ENCODE measurements at regions not wholly inside any gene's neighbourhood (a gene's known extent, or its start where the extent isn't known, plus 50 kb on each side); places are given as distances from the start of the nearest gene placed in this dataset.

DNA sequence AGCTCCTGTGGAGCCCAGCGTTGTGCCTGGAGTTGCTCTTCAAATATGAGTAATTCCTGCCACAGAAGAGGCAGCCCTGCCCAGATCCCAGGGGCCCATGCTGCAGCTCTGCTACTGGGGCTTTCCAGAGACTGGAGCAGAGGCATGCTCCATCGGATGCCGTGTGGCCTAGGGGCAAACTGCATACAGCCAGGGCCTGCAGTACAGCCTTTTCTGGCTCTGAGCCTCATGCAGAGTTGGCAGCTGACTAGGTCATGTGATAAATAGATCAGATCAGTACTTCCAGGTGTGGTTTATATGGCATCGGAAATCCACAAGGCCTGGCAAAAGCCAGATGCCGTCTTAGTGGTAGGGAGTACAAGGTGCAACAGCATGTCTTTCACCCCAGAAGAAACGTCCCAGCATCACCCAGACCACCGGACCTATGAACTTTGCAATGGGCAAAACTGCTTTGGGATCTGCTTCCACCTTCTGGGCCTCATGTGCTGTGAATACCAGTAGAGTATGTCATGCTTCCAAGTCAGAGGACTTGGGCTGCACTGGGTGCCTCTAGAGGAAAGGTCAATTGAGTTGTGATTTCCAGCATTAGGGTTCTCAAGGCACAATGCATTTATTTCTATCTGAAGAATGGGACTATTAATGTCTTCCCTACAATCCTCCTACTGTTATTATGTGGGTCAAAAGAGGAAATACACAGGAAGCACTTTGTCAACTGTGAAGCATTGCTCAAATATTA is 250.7 kb upstream of the ZNF32 start:
- Histone ChIP-seq H3K27me3 (no peaks in the 10 kb centered on the region), H3K27ac (peak overlapping the region in 1 of 4 donors; percentile 14), H3K36me3 (no peaks in the 10 kb centered on the region), H3K9me3 (no peaks in the 10 kb centered on the region), H3K4me3 (no peak overlapping the region), H3K4me1 (peaks cover 0 to 23% (median 12%) of the 10 kb centered on the region in 4 donors)
- 37 to 44% methylated on average over 5 to 7 of the region's 7 CpGs for WGBS, 2 donors
- no peak for DNase-seq (ENCODE audit: low spot score in 2 of 2)
- TF ChIP-seq EP300 (IDR thresholded peaks at IDR 0.05) (no peak), CTCF (IDR thresholded peaks at IDR 0.05) (no peak), POLR2A (IDR thresholded peaks at IDR 0.05) (no peak)

- Histone ChIP-seq H3K4me1 (peaks cover 0 to 19% (median 12%) of the 10 kb centered on the region in 4 donors), H3K4me3 (no peak overlapping the region), H3K9me3 (no peaks in the 10 kb centered on the region), H3K27me3 (no peaks in the 10 kb centered on the region), H3K36me3 (no peaks in the 10 kb centered on the region), H3K27ac (peak overlapping the region in 1 of 4 donors; percentile 15)
- DNase-seq (ENCODE audit: low spot score in 2 of 2), result no peak
- 83 to 96% methylated on average over 4 of the region's 4 CpGs for WGBS, 2 donors
- no peak for TF ChIP-seq EP300 (IDR thresholded peaks at IDR 0.05)
- TF ChIP-seq POLR2A (IDR thresholded peaks at IDR 0.05), result no peak
- TF ChIP-seq CTCF (IDR thresholded peaks at IDR 0.05), result no peak
Measured at GRCh38 chr10:43898592-43898991, 249.9 kb upstream of the ZNF32 start.

DNA sequence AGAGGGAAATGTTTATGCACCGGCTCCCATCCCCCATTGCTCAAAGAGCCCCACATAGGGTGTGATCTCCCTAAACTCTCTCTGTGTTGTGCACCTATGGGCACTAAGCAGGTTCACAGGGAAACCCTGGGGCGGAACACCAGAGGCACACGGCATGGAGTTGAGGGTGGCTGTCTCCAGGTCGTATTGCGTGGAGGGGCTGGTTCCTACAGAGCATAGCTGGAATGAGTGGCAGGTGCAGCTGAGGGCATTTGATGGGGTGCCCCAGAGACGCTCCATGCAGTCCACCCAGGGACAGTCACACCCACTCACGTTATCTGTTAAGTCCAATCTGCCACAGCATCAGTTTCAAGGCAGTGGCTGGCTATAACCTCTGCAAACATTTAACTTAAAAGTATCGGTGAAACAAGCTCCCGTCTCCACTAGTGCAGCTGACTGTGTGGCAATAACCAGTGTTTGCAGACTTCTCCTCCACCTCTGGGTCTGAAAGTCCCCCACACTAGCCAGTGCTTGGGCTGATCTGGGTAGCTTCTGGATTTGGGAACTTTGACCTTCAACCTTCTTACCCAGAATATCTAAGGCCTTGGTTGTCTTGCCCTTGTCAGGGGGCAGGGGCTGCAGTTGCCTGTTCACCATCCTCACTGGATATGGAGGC is 249.2 kb upstream of the ZNF32 start:
- no peak for DNase-seq (ENCODE audit: low spot score in 2 of 2)
- Histone ChIP-seq H3K27me3 (no peaks in the 10 kb centered on the region), H3K4me1 (peaks cover 0 to 21% (median 12%) of the 10 kb centered on the region in 4 donors), H3K9me3 (no peaks in the 10 kb centered on the region), H3K36me3 (no peaks in the 10 kb centered on the region), H3K4me3 (no peak overlapping the region), H3K27ac (no peak overlapping the region)
- TF ChIP-seq EP300 (IDR thresholded peaks at IDR 0.05) (no peak), POLR2A (IDR thresholded peaks at IDR 0.05) (no peak), CTCF (IDR thresholded peaks at IDR 0.05) (no peak)
- 79 to 86% methylated on average over 9 of the region's 9 CpGs for WGBS, 2 donors

DNA sequence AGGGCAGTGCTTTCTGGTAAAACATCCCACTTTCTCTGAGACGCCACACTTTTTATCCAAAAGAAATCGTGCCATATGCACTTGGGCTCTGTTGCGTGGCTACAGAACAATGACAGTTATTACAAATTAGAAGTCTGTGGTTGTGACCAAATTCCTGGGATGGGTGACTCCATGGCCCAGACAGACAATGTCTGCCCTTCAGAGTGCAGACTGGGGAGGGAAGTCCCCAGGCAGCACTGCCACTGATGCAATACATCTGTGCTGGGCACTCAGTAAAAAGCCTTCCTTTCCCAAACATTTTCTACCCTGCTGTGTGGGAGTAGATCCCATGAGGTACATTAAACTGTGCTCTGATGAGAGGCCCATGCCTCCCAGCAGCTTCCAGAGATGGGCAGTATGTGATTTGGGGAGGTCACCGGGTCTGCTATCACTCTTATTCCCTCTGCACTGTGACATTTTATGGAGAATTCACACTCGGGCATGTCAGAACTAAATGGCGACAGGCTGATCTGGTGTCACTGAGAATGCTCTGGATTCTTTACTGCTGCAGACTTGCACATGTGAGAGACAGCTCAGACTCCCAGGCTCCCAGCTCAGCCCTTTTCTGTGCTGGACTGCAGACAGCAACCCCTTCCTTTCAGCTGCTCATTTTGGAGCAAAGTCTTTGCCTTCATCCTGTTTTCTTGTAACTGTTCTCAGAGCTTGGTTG is 243.5 kb upstream of the ZNF32 start:
- Histone ChIP-seq H3K4me1 (peaks cover 0 to 19% (median 0%) of the 10 kb centered on the region in 4 donors), H3K9me3 (no peaks in the 10 kb centered on the region), H3K4me3 (no peak overlapping the region), H3K27me3 (no peaks in the 10 kb centered on the region), H3K36me3 (no peaks in the 10 kb centered on the region), H3K27ac (no peak overlapping the region)
- DNase-seq (ENCODE audit: low spot score in 2 of 2), result no peak
- WGBS, 2 donors, result 38 to 46% methylated on average over 6 of the region's 6 CpGs
- TF ChIP-seq EP300 (IDR thresholded peaks at IDR 0.05), result no peak
- TF ChIP-seq POLR2A (IDR thresholded peaks at IDR 0.05), result no peak
- no peak for TF ChIP-seq CTCF (IDR thresholded peaks at IDR 0.05)

GRCh38 chr10:43891241-43891640 is 242.6 kb upstream of the ZNF32 start:
- no peaks in the 10 kb centered on the region for H3K36me3 ChIP-seq
- peaks cover 0 to 19% (median 0%) of the 10 kb centered on the region in 4 donors for H3K4me1 ChIP-seq
- TF ChIP-seq EP300 (IDR thresholded peaks at IDR 0.05) (no peak), CTCF (IDR thresholded peaks at IDR 0.05) (no peak), POLR2A (IDR thresholded peaks at IDR 0.05) (no peak)
- no peak overlapping the region for H3K27ac ChIP-seq
- DNase-seq (ENCODE audit: low spot score in 2 of 2), result no peak
- no peak overlapping the region for H3K4me3 ChIP-seq
- H3K27me3 ChIP-seq, result no peaks in the 10 kb centered on the region
- H3K9me3 ChIP-seq, result no peaks in the 10 kb centered on the region

Data from tibial nerve (tissue), 4 donors.